ENCODE measurements at regions not wholly inside any gene's neighbourhood (a gene's known extent, or its start where the extent isn't known, plus 50 kb on each side); places are given as distances from the start of the nearest gene placed in this dataset.

GRCh38 chr6:79838851-79839250 lies 108.5 kb downstream of the ELOVL4 start:
- ChIA-PET POLR2A (ENCODE audit: unreplicated experiment) (no interaction called here), CTCF (no interaction called here)
- in situ Hi-C loops (cut with MboI; ENCODE audit: low sequenced_read_pairs) (no loop called here), dilution Hi-C loops (cut with HindIII; ENCODE audit: low sequenced_read_pairs, unreplicated experiment) (no loop called here), intact Hi-C loops (cut with micrococcal nuclease) (no loop called here)
- H2AK5ac ChIP-seq (ENCODE audit: low read depth, low read length), result no peak overlapping the region
- no peak overlapping the region for H3K4ac ChIP-seq (ENCODE audit: low read depth, low read length)
- H4K5ac ChIP-seq (ENCODE audit: low read depth, low read length), result no peak overlapping the region
- H3K56ac ChIP-seq (ENCODE audit: extremely low read depth, insufficient read depth, low read length), result no peak overlapping the region
- H3K27ac ChIP-seq (ENCODE audit: insufficient read depth, low read length), result no peak overlapping the region
- no peak overlapping the region for H2BK5ac ChIP-seq (ENCODE audit: low read depth, low read length, poor library complexity, severe bottlenecking)
- H3K14ac ChIP-seq (replicated peaks; ENCODE audit: low read depth, low read length), result no peak overlapping the region
- H2AFZ ChIP-seq (replicated peaks; ENCODE audit: low read length, poor library complexity), result no peak overlapping the region
- DNase-seq, result no peak
- H3K18ac ChIP-seq (ENCODE audit: low read depth, low read length), result no peak overlapping the region
- H3K36me3 ChIP-seq (ENCODE audit: control insufficient read depth, insufficient read depth, low read length), result no peaks in the 10 kb centered on the region
- H4K91ac ChIP-seq (ENCODE audit: insufficient read depth, low read depth, low read length), result no peak overlapping the region
- H2BK15ac ChIP-seq (ENCODE audit: low read depth, low read length), result no peak overlapping the region
- no peak overlapping the region for H2BK120ac ChIP-seq (ENCODE audit: low read depth, low read length)
- no peak overlapping the region for H2BK20ac ChIP-seq (ENCODE audit: low read depth, low read length)
- BruUV-seq (replicated peaks), result no TSS peak
- no peaks in the 10 kb centered on the region for H3K27me3 ChIP-seq (ENCODE audit: control insufficient read depth, insufficient read depth, low read length)
- ATAC-seq (ENCODE audit: low read depth), result no peak
- no peak overlapping the region for H4K8ac ChIP-seq (ENCODE audit: low read depth in 2 of 2, low read length in 2 of 2)
- no peak overlapping the region for H2AK9ac ChIP-seq (replicated peaks; ENCODE audit: low read depth, low read length, poor library complexity)
- H3K23ac ChIP-seq (ENCODE audit: low read depth, low read length), result no peak overlapping the region
- no peak overlapping the region for H3K4me3 ChIP-seq (ENCODE audit: insufficient read depth, low read depth, low read length)
- no peaks in the 10 kb centered on the region for H3K9me1 ChIP-seq (ENCODE audit: insufficient read depth, low read length)
- H4K20me1 ChIP-seq (ENCODE audit: insufficient read depth, low read length), result no peaks in the 10 kb centered on the region
- H3K4me1 ChIP-seq (ENCODE audit: control insufficient read depth, insufficient read depth, low read length), result no peaks in the 10 kb centered on the region
- H3K4me2 ChIP-seq (ENCODE audit: low read depth, low read length), result no peak overlapping the region
- no peak for TF ChIP-seq CEBPB (IDR thresholded peaks at IDR 0.05; ENCODE audit: low read depth, low read length)
- no peak for TF ChIP-seq MAZ (IDR thresholded peaks at IDR 0.05; ENCODE audit: borderline replicate concordance, low read depth, low read length)
- TF ChIP-seq NFE2L2 (IDR thresholded peaks at IDR 0.05; ENCODE audit: low read depth, low read length), result no peak
- TF ChIP-seq FOS (IDR thresholded peaks at IDR 0.05; ENCODE audit: low read depth, low read length), result no peak
- no peak for TF ChIP-seq RFX5 (IDR thresholded peaks at IDR 0.05; ENCODE audit: low read depth, low read length)
- no peak for TF ChIP-seq CTCF (conservative IDR thresholded peaks at IDR 0.05; ENCODE audit: low read depth, low read length)
- TF ChIP-seq BHLHE40 (IDR thresholded peaks at IDR 0.05; ENCODE audit: low read depth, low read length), result no peak
- TF ChIP-seq RCOR1 (IDR thresholded peaks at IDR 0.05; ENCODE audit: insufficient replicate concordance, low read length), result no peak
- TF ChIP-seq MXI1 (IDR thresholded peaks at IDR 0.05; ENCODE audit: borderline replicate concordance, low read depth, low read length), result no peak
- no peak for TF ChIP-seq USF2 (IDR thresholded peaks at IDR 0.05; ENCODE audit: low read depth, low read length)
- TF ChIP-seq CHD1 (IDR thresholded peaks at IDR 0.05; ENCODE audit: low read depth, low read length), result no peak
- no peak for TF ChIP-seq RAD21 (IDR thresholded peaks at IDR 0.05; ENCODE audit: low read length)
- no peaks in the 10 kb centered on the region for H3K79me1 ChIP-seq (ENCODE audit: low read depth in 1 of 2, low read length in 2 of 2)
- H3K9ac ChIP-seq (ENCODE audit: low read depth, low read length), result no peak overlapping the region
- H3K9me3 ChIP-seq (ENCODE audit: control insufficient read depth, insufficient read depth, low read length), result no peaks in the 10 kb centered on the region
